ENCODE measurements at regions not wholly inside any gene's neighbourhood (a gene's known extent, or its start where the extent isn't known, plus 50 kb on each side); places are given as distances from the start of the nearest gene placed in this dataset.

GRCh38 chr2:238688193-238689153 lies 159.4 kb upstream of the TWIST2 start:
- no peak for TF ChIP-seq CTCF (conservative IDR thresholded peaks at IDR 0.05 in 1 of 2, IDR thresholded peaks at IDR 0.05 in 1 of 2; ENCODE audit: extremely low read depth in 1 of 2, insufficient read depth in 1 of 2, low read depth in 1 of 2, low read length in 2 of 2)
- TF ChIP-seq EZH2 (IDR thresholded peaks at IDR 0.05; ENCODE audit: borderline replicate concordance, low read length) = no peak
